RWPE1 (cell line): ENCODE measurements at regions not wholly inside any gene's neighbourhood (a gene's known extent, or its start where the extent isn't known, plus 50 kb on each side); places are given as distances from the start of the nearest gene placed in this dataset.

ENCODE experiments used
- CTCF ChIA-PET: fragments of 350-600 bp; sonication (Branson Sonifier 250); formaldehyde crosslinking; extraction: SDS; loops from one replicate; lab custom pipeline; 2021; lab: Yijun Ruan, JAX
- POLR2A ChIA-PET: fragments of 400-600 bp; formaldehyde crosslinking; extraction: SDS; loops from one replicate; lab custom pipeline; 2020; ENCODE audit warnings: antibody characterized with exemption; ENCODE audit not compliant: low non-redundant PET; lab: Yijun Ruan, JAX
- DNase-seq: peaks from one replicate; pipeline ENCODE4 v3.0.0; 2012; ENCODE audit warnings: low spot score
- H3K27ac ChIP-seq: fragments of 450-650 bp; 2 replicates; pipeline ENCODE4 v1.5.1; 2017
- TF ChIP-seq, protein P1 (sequence below): fragments of 450-650 bp; conservative IDR thresholded peaks from 2 replicates; pipeline ENCODE4 v1.5.1; 2017; ENCODE audit warnings: low read depth, mild to moderate bottlenecking

DNA sequence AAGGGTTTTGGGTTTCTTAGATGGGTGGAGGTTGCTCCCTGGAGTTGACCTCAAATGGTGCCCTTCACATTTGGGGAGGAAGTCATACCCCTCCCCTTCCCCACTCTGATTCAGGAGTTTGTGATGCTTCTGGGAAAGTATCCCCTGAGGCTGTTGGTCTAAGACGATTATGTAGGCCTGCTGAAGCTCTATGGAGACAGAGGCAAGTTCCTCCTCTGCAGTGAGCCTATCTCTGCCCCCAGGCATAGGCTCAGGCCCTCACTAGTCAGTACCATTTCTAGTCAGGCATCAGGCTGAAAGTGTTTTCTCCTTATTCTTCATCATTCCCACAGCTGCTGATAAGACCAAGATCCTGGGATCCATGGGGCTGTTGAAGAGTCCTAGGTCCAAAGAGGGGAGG is 271.6 kb upstream of the NUDT12 start:
- H3K27ac ChIP-seq, result no peak overlapping the region
- DNase-seq, result no peak
- TF ChIP-seq, protein P1, sequence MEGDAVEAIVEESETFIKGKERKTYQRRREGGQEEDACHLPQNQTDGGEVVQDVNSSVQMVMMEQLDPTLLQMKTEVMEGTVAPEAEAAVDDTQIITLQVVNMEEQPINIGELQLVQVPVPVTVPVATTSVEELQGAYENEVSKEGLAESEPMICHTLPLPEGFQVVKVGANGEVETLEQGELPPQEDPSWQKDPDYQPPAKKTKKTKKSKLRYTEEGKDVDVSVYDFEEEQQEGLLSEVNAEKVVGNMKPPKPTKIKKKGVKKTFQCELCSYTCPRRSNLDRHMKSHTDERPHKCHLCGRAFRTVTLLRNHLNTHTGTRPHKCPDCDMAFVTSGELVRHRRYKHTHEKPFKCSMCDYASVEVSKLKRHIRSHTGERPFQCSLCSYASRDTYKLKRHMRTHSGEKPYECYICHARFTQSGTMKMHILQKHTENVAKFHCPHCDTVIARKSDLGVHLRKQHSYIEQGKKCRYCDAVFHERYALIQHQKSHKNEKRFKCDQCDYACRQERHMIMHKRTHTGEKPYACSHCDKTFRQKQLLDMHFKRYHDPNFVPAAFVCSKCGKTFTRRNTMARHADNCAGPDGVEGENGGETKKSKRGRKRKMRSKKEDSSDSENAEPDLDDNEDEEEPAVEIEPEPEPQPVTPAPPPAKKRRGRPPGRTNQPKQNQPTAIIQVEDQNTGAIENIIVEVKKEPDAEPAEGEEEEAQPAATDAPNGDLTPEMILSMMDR, result no peak
- ChIA-PET POLR2A (no interaction called here), CTCF (no interaction called here)

DNA sequence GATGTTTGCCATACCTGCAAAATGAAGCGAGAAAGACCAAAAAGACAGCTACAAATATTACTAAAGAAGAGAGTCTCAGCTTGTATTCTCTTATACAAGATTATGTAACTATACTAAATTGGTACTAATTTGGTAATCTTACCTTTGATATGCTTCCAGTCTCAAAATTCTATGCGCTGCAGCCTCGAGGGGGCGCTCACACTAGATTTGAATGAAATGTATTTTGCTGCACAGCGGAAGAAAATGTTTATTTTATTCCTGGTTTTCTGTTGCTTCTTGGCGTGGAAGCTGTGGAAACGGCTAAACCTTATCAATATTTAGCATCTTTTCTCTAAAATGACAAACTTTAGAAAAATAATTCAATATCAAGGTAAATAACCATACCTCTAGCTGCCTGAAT is 267.0 kb upstream of the NUDT12 start:
- ChIA-PET POLR2A (no interaction called here), CTCF (interaction anchor here (0.6 kb wide), 2 partner anchors 46 to 411 kb away, joined by 3 to 4 read pairs; no protein-coding TSS in a partner anchor)
- DNase-seq, result no peak
- TF ChIP-seq, protein P1, result no peak; the same call in 1 of the 2 replicates
- no peak overlapping the region for H3K27ac ChIP-seq

DNA sequence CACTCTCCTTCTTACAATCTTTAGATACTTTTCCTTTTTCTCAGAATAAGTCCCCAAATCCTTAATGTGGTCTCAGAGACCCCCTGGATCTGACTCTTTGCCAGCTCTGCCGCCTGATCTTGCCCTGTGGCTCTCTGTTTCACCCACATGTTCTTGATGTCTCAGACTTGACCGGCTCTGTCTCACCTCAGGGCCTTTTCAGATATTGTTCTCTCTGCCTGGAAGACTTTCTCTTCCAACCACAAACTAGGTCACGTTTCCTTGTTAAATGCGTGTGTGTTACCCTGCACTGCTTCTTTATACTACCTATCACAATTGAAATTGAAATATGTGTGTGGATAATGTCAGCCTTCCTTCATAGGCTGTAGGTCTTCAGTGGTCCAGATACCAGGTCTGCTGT is 265.4 kb upstream of the NUDT12 start:
- no peak overlapping the region for H3K27ac ChIP-seq
- TF ChIP-seq, protein P1, result no peak
- CTCF ChIA-PET, result no interaction called here
- no peak for DNase-seq
- POLR2A ChIA-PET, result no interaction called here

DNA sequence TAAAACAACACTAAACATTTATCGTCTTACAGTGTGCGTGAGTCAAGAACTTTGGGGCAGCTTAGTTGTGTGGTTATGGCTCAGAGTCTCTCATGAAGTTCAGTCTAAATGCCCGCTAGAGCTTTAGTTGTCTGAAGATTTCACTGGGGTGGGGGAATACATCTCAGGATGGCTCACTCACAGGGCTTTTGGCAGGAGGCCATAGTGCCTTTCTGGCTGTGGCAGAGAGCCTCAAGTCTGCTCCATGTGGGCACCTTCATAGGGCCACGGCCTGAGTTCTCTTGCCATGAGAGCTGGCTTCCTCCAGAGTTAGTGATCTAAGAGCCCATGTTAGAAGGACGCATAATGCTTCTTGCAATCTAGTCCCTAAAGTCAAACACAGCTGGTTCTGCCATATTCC is 258.8 kb upstream of the NUDT12 start:
- ChIA-PET POLR2A (no interaction called here), CTCF (interaction anchor here (0.7 kb wide), 1 partner anchor 1108 kb away, joined by 3 read pairs; no protein-coding TSS in a partner anchor)
- DNase-seq, result no peak
- TF ChIP-seq, protein P1, result no peak
- no peak overlapping the region for H3K27ac ChIP-seq

DNA sequence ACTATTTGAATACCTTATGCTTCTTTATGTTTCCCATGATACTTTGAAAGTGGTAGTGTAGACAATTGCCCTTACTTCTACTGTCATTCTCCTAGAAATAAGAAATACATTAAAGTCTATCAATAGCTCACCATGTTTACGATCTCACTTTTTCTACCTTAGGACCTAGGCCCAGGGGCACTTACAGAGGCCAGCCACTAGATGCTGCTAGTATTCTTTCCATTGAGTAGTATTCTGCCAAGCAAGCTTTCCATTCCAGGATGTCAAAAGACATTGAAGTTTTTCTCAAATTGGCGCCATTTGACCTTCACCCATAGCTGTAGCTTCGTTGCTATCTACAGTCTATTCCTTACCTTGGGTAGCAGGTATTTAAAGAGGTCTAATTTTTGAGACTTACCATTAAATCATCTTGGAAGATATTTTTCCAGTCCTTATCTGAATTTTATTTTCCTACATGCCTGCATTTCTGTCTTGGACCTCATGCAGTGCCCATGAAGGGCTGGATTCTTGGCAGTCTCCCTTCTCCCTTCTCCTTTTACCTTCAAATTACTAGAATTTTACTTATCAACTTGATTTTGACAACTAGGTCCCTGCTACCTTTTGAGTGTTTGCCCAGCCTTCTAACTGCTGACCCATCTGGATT is 246.0 kb upstream of the NUDT12 start:
- no peak overlapping the region for H3K27ac ChIP-seq
- TF ChIP-seq, protein P1, result peak; percentile 97
- ChIA-PET CTCF (interaction anchor here (0.6 to 1.6 kb wide), 15 partner anchors 9 to 815 kb away, joined by 3 to 12 read pairs (median 5); no protein-coding TSS in a partner anchor), POLR2A (no interaction called here)
- peak; percentile 55 for DNase-seq

DNA sequence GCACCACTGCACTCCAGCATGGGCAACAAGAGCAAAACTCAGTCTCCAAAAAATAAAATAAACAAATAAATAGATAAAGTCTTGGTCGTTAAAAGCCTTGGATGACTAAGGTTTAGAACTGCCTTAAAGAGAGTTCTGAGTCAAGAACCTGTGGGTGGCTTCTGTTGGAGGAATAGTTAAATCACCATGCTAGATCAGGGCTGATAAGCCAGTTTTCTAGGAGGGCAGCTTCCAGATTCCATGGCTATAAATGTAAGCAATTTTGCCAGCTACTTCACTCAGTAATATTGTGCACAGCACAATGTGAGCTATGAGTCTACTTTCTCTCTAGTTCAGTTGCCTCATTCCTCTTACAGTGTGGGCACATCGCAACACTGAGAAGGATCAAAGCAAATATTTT is 242.1 kb upstream of the NUDT12 start:
- ChIA-PET POLR2A (no interaction called here), CTCF (interaction anchor here (0.7 kb wide), 1 partner anchor 411 kb away, joined by 3 read pairs; no protein-coding TSS in a partner anchor)
- TF ChIP-seq, protein P1, result no peak
- no peak for DNase-seq
- no peak overlapping the region for H3K27ac ChIP-seq
